BJ (cell line): ENCODE measurements at regions not wholly inside any gene's neighbourhood (a gene's known extent, or its start where the extent isn't known, plus 50 kb on each side); places are given as distances from the start of the nearest gene placed in this dataset.

ENCODE experiments used
- CTCF ChIA-PET: fragments of 350-600 bp; formaldehyde crosslinking; extraction: SDS; loops from one replicate; lab custom pipeline; 2021; ENCODE audit warnings: antibody characterized with exemption, inconsistent platforms; lab: Yijun Ruan, JAX
- POLR2A ChIA-PET: fragments of 300-600 bp; sonication (Branson Sonifier 250); formaldehyde crosslinking; extraction: SDS; loops from one replicate; lab custom pipeline; 2021; ENCODE audit warnings: antibody characterized with exemption; lab: Charles Lee
- DNase-seq: peaks from one replicate; pipeline ENCODE4 v3.0.0-alpha.2; 2011; ENCODE audit warnings: low read depth
- H3K27me3 ChIP-seq: 2 replicates; pipeline ENCODE4 v1.6.0; 2011; ENCODE audit warnings: low read length; ENCODE audit not compliant: control insufficient read depth, insufficient read depth
- H3K36me3 ChIP-seq: 2 replicates; pipeline ENCODE4 v1.5.1; 2011; ENCODE audit warnings: low read length; ENCODE audit not compliant: control insufficient read depth, insufficient read depth
- H3K4me3 ChIP-seq: 2 replicates; pipeline ENCODE4 v1.5.1; 2011; ENCODE audit warnings: low read depth, mild to moderate bottlenecking, control low read depth, low read length
- TF ChIP-seq, protein P1 (sequence below): IDR thresholded peaks from 2 replicates; pipeline ENCODE4 v1.5.1; 2011; ENCODE audit warnings: low read depth, mild to moderate bottlenecking, control low read depth, inconsistent platforms, low read length, moderate library complexity; ENCODE audit not compliant: insufficient read depth

DNA sequence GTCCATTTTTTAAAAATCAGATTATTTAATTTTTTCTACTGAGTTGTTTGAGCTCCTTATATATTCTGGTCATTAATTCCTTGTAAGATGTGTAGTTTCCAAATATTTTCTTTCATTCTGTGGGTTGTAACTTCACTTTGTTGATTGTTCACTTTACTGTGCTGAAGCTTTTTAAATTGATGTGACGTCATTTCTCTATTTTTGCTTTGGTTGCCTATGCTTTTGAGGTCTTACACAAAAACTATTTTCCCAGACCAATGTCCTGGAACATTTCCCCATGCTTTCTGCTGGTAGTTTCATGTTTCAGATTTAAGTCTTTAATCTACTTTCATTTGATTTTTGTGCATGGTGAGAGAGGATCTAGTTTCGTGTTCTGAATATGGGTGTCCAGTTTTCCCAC lies 753.6 kb downstream of the TRIML1 start:
- Histone ChIP-seq H3K4me3 (no peak overlapping the region), H3K36me3 (no peaks in the 10 kb centered on the region), H3K27me3 (no peaks in the 10 kb centered on the region)
- ChIA-PET CTCF (no interaction called here), POLR2A (no interaction called here)
- DNase-seq = no peak
- TF ChIP-seq, protein P1, sequence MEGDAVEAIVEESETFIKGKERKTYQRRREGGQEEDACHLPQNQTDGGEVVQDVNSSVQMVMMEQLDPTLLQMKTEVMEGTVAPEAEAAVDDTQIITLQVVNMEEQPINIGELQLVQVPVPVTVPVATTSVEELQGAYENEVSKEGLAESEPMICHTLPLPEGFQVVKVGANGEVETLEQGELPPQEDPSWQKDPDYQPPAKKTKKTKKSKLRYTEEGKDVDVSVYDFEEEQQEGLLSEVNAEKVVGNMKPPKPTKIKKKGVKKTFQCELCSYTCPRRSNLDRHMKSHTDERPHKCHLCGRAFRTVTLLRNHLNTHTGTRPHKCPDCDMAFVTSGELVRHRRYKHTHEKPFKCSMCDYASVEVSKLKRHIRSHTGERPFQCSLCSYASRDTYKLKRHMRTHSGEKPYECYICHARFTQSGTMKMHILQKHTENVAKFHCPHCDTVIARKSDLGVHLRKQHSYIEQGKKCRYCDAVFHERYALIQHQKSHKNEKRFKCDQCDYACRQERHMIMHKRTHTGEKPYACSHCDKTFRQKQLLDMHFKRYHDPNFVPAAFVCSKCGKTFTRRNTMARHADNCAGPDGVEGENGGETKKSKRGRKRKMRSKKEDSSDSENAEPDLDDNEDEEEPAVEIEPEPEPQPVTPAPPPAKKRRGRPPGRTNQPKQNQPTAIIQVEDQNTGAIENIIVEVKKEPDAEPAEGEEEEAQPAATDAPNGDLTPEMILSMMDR = no peak

DNA sequence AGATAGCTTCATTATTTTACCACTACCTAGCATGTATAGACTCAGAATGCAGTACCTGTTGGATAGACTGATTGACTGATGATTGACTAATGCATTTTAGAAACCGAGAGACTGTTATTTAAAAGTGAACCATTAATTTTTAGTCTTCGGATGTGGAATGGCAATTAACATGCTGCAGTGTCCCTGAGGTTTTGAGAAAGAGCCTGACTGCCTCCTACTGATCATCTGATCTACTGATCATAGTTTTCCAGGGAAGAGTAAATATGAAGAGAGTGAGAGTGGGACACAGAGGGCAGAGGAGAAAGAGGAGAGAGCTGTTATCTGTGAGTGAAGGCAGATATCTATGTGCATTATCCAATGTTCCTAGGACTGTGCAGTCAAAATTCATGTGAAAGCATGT lies 764.7 kb downstream of the TRIML1 start:
- no peak for DNase-seq
- ChIA-PET POLR2A (no interaction called here), CTCF (no interaction called here)
- H3K36me3 ChIP-seq = no peaks in the 10 kb centered on the region
- H3K4me3 ChIP-seq = no peak overlapping the region
- no peaks in the 10 kb centered on the region for H3K27me3 ChIP-seq
- TF ChIP-seq, protein P1 = no peak

DNA sequence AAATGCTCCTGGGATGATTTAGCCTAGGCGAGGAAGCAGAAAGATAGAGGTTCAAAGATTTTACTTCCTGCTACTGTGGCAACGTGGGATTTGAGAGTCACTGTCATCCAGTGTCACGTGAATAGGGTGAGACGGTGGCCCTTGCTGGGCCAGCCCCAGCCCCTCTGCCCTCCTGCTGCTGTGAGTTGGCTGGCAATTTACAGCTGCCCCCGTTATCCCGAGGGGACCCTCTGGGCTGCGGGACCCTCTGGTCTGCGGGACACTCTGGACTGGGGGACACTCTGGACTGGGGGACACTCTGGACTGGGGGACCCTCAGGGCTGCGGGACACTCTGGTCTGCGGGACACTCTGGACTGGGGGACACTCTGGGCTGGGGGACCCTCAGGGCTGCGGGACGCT lies 765.4 kb downstream of the TRIML1 start:
- H3K27me3 ChIP-seq = no peaks in the 10 kb centered on the region
- CTCF ChIA-PET = no interaction called here

DNA sequence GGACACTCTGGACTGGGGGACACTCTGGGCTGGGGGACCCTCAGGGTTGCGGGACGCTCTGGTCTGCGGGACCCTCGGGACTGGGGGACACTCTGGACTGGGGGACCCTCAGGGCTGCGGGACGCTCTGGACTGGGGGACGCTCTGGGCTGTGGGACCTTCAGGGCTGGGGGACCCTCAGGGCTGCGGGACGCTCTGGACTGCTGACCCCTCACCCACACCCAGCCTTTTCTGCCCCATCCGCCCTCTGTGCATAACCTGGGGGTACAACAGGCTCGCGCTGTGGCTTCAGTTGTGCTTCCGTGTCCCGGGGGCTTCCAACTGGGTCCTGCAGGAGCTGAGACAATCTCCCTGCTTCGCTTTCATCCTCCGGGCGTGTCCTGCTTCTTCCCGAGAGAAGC lies 766.0 kb downstream of the TRIML1 start:
- POLR2A ChIA-PET = no interaction called here
- CTCF ChIA-PET = no interaction called here
- H3K27me3 ChIP-seq = no peaks in the 10 kb centered on the region
- TF ChIP-seq, protein P1 = no peak
- DNase-seq = no peak
- no peak overlapping the region for H3K4me3 ChIP-seq
- H3K36me3 ChIP-seq = no peaks in the 10 kb centered on the region

More for the DNA sequence above, 765.4 kb downstream of the TRIML1 start:
- POLR2A ChIA-PET = no interaction called here
- no peaks in the 10 kb centered on the region for H3K36me3 ChIP-seq
- no peak overlapping the region for H3K4me3 ChIP-seq
- TF ChIP-seq, protein P1 = no peak
- DNase-seq = no peak

DNA sequence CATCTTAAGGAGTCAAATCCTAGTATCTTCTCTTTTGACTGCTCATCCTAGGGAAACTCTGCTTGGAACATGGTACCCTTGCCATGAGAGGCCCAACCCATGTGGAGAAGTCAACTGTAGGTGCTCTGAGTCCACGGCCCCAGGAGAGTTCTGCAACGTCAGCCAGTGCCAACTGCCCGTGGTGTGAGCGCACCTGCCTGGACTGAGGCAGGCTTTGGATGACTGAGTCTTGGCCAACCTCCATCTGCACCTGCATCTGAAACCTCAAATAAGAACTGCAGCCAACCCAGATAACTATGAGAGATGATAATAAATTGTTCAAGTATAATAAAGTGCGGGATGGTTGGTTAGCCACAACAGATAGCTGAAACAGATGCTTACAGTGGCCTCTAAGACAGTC lies 772.0 kb downstream of the TRIML1 start:
- POLR2A ChIA-PET = no interaction called here
- TF ChIP-seq, protein P1 = no peak
- DNase-seq = no peak
- H3K4me3 ChIP-seq = no peak overlapping the region
- CTCF ChIA-PET = no interaction called here
- no peaks in the 10 kb centered on the region for H3K27me3 ChIP-seq
- H3K36me3 ChIP-seq = no peaks in the 10 kb centered on the region
